ENCODE measurements at regions not wholly inside any gene's neighbourhood (a gene's known extent, or its start where the extent isn't known, plus 50 kb on each side); places are given as distances from the start of the nearest gene placed in this dataset.

DNA sequence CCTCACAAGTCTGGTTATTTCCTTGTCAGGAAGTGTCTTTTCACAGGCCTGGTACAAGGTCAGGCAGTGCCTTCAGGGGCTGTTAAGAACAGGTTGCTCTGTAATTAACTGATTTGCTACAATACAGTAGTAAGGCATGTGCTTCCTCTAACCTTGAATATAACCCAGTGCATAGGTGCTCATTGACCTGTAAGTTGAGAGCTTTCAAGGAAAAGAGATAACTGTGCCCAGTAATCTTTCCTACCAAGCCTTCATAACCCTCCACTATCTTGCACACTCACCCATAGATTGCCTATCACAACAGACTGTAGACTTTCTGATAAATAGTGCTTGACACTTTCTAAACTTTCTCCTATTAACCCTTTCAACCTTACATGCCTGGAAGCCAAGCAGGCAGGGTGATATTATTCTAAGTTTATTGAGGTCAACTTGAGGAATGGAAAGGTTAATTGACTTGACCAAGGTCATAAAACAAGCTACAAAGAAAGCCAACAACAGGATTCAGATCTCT lies 148.1 kb downstream of the PPARGC1A start:
- H3K36me3 Mint-ChIP-seq, result no peaks in the 10 kb centered on the region
- no peaks in the 10 kb centered on the region for H3K27me3 Mint-ChIP-seq
- H3K27ac Mint-ChIP-seq, result no peak overlapping the region
- ATAC-seq (replicated peaks) (peak in 1 of 2 donors; percentile 16), DNase-seq (no peak)
- no peak overlapping the region for H3K4me3 Mint-ChIP-seq
- H3K4me1 Mint-ChIP-seq, result no peaks in the 10 kb centered on the region
- H3K9me3 Mint-ChIP-seq, result peaks cover 0 to 3% of the 10 kb centered on the region in 2 donors

DNA sequence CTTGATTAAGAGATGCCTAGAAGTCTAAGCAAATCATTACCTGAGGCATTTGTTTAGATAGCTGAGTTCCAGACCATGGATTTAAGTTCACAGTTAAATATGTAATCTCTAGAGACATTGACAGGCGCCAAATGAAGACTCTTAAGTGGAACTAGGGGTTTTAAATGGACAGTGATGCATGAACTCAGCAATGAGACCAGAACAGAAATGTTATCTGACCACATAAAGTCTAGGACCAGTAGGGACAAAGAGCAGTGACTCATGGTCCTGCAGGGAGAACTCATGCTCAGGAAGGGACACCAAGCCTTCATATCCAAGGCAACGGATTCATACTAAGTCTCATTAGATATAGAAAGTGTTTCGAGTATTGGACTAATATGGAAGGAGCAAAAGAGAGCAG lies 152.3 kb downstream of the PPARGC1A start:
- no peaks in the 10 kb centered on the region for H3K4me1 Mint-ChIP-seq
- H3K36me3 Mint-ChIP-seq, result no peaks in the 10 kb centered on the region
- no peak overlapping the region for H3K27ac Mint-ChIP-seq
- H3K27me3 Mint-ChIP-seq, result no peaks in the 10 kb centered on the region
- H3K4me3 Mint-ChIP-seq, result no peak overlapping the region
- ATAC-seq (replicated peaks), result no peak
- H3K9me3 Mint-ChIP-seq, result peaks cover 0 to 1% of the 10 kb centered on the region in 2 donors
- no peak for DNase-seq

DNA sequence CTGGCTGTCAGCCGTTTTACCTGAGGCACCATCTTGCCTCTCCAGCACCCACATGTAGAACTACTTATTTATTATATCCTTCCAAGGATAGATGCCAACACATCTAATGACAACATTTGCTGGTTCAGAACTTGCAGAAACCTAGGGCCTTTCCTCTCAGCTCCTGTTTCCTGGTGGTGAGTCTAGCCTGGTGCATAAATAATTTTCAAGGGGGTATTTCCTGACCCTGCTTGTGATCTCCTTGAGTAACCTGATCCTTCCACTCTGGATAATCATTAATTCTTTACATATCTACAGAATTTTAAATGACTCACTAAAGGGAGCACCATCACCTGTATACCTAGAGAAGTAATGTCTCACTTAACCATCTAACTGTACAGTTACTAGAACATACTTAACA lies 153.4 kb downstream of the PPARGC1A start:
- ATAC-seq (replicated peaks) (no peak), DNase-seq (no peak)
- H3K9me3 Mint-ChIP-seq, result peaks cover 0 to 3% of the 10 kb centered on the region in 2 donors
- H3K27me3 Mint-ChIP-seq, result no peaks in the 10 kb centered on the region
- no peaks in the 10 kb centered on the region for H3K4me1 Mint-ChIP-seq
- H3K4me3 Mint-ChIP-seq, result no peak overlapping the region
- no peaks in the 10 kb centered on the region for H3K36me3 Mint-ChIP-seq
- no peak overlapping the region for H3K27ac Mint-ChIP-seq

DNA sequence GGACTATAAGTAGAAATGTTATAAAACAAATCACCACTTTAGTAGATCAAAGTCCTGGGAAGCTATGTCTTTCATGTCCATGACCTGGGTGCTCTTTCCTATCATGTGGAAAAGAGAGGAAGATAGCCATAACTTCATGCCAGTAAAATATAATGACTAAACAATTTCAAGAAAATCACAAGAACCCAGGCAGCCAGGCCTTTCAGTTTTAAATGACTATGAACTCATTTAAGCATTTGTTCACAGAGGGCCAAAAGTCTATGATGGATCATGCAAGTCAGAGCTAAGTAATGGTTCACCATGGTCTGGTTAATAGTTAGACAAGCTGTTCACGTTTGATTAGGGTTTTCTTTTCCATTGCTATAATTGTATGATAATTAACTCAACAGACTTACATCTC lies 155.8 kb downstream of the PPARGC1A start:
- Mint-ChIP-seq H3K36me3 (no peaks in the 10 kb centered on the region), H3K27me3 (no peaks in the 10 kb centered on the region), H3K4me1 (no peaks in the 10 kb centered on the region), H3K27ac (no peak overlapping the region), H3K4me3 (no peak overlapping the region), H3K9me3 (peaks cover 0 to 3% of the 10 kb centered on the region in 2 donors)
- no peak for ATAC-seq (replicated peaks)
- no peak for DNase-seq

DNA sequence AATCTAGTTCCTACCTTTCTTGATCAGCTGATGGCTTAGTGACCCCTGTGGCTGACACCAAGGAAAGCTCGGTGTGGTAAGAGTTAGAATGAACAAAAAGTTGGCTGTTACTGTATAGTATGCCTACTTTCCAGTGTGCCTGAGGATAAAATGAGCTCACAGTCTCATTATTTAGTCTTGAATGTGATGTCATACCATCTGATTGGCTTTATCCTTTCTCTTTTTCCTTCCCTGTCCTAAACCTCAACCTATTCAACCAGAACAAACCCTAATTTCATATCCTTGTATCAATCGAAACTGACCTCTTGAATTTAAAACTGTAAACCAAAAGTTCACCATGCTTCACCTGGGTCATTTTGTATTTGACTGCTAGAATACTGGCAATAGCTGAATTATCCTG lies 156.4 kb downstream of the PPARGC1A start:
- Mint-ChIP-seq H3K27me3 (no peaks in the 10 kb centered on the region), H3K4me1 (no peaks in the 10 kb centered on the region), H3K36me3 (no peaks in the 10 kb centered on the region), H3K4me3 (no peak overlapping the region), H3K27ac (no peak overlapping the region), H3K9me3 (peaks cover 0 to 2% of the 10 kb centered on the region in 2 donors)
- DNase-seq (no peak), ATAC-seq (replicated peaks) (no peak)

DNA sequence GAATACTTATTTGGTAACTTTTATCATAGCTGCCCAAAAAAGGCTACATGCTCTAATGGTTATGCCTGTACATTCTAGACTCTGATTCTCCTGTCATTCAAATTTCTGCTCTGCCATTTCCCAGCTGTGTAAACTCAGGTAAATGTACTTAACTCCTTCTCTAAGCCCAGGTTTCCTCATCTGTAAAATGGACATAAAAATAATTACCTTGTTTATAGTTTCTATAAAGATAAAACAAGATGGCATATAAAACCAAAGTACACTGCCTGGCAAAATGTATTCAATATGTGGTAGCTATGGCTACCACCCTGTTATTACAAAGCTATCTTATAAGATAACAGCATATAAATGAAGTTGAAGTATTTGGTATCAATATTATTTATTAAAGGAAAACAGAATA lies 158.8 kb downstream of the PPARGC1A start:
- Mint-ChIP-seq H3K36me3 (no peaks in the 10 kb centered on the region), H3K4me1 (no peaks in the 10 kb centered on the region), H3K27ac (no peak overlapping the region), H3K27me3 (no peaks in the 10 kb centered on the region), H3K4me3 (no peak overlapping the region), H3K9me3 (peaks cover 0 to 2% of the 10 kb centered on the region in 2 donors)
- no peak for DNase-seq
- no peak for ATAC-seq (replicated peaks)

DNA sequence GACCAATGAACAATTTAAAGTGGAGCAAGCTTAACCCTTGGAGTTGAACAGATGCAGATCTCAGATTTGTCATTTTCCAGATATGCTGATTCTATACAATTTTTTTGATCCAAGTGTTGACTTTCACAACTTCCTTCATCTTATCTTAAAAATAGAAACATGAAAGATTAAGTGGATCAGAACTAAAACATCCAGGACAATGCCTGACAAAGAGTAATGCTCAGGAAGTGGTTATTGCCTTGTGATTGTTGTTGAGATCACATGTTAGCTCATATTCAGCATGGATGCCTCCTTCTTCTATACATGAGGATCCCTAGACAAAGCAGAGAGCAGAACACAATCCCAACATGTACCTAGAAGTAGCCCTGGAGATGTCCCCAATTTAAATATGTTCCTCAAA lies 160.9 kb downstream of the PPARGC1A start:
- H3K27me3 Mint-ChIP-seq, result no peaks in the 10 kb centered on the region
- no peak overlapping the region for H3K4me3 Mint-ChIP-seq
- no peak overlapping the region for H3K27ac Mint-ChIP-seq
- no peaks in the 10 kb centered on the region for H3K4me1 Mint-ChIP-seq
- DNase-seq (no peak), ATAC-seq (replicated peaks) (no peak)
- peaks cover 3 to 5% of the 10 kb centered on the region in 2 donors for H3K9me3 Mint-ChIP-seq
- no peaks in the 10 kb centered on the region for H3K36me3 Mint-ChIP-seq

DNA sequence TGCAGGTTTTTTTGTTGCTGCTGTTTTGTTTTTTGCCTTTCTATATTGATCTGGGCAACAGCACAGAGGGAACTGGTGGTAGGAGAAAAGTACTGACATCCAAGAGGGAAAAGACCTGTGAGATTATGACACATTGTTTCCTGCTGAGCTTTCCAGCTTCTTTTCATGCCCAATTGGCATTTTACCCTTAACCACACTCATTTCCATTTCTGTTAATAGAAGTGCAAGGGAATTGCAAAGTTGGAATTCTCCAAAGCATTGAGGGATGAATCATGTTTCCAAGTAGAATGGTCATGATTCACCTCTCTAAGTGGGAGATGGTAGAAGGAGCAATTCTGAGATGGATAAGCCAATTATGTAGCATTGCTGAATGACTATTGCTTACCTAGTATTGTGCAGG lies 161.5 kb downstream of the PPARGC1A start:
- peaks cover 3 to 5% of the 10 kb centered on the region in 2 donors for H3K9me3 Mint-ChIP-seq
- no peak overlapping the region for H3K27ac Mint-ChIP-seq
- no peak overlapping the region for H3K4me3 Mint-ChIP-seq
- H3K27me3 Mint-ChIP-seq, result no peaks in the 10 kb centered on the region
- no peaks in the 10 kb centered on the region for H3K4me1 Mint-ChIP-seq
- no peaks in the 10 kb centered on the region for H3K36me3 Mint-ChIP-seq
- DNase-seq (no peak), ATAC-seq (replicated peaks) (no peak)

DNA sequence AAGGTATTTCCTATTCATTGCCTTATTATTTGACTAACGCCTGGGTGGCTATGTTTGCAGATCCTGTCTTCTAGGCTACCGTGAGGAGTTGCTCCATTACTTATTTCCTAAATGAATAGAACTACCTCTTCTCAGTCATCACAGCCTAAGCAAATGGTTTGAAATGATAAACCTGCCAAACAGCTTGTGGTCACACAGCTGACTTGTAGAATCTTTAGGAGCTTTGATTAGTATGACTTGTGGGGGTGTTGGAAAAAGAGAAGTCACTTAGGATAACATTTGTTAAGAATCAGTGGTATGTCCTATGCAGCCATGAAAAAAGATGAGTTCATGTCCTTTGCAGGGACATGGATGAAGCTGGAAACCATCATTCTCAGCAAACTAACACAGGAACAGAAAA lies 169.3 kb downstream of the PPARGC1A start:
- ATAC-seq (replicated peaks) (no peak), DNase-seq (no peak)
- H3K36me3 Mint-ChIP-seq, result no peaks in the 10 kb centered on the region
- H3K9me3 Mint-ChIP-seq, result peaks cover 1 to 9% of the 10 kb centered on the region in 2 donors
- H3K27me3 Mint-ChIP-seq, result no peaks in the 10 kb centered on the region
- H3K4me1 Mint-ChIP-seq, result no peaks in the 10 kb centered on the region
- H3K27ac Mint-ChIP-seq, result no peak overlapping the region
- H3K4me3 Mint-ChIP-seq, result no peak overlapping the region

DNA sequence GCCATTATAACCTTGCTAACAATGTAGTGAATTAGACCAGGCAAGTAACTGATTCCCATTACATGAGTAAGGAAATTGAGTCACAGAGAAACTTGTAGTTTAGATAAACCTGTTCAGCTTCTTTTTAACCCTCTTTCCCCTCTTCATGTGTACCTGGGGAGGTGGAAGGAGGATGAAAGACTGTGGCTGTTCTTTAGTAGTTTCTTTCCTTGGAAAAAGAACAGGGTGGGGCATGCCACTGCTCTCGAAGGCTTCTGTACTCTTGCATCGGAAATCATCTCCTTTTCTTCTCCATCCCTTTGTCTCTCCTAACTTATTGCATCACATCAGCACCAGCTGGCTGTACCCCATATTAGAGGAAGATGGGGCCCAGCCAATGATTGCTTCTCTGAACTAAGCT lies 171.4 kb downstream of the PPARGC1A start:
- Mint-ChIP-seq H3K27ac (no peak overlapping the region), H3K27me3 (no peaks in the 10 kb centered on the region), H3K9me3 (peaks cover 1 to 9% of the 10 kb centered on the region in 2 donors), H3K36me3 (no peaks in the 10 kb centered on the region), H3K4me3 (no peak overlapping the region), H3K4me1 (no peaks in the 10 kb centered on the region)
- ATAC-seq (replicated peaks) (no peak), DNase-seq (no peak)

DNA sequence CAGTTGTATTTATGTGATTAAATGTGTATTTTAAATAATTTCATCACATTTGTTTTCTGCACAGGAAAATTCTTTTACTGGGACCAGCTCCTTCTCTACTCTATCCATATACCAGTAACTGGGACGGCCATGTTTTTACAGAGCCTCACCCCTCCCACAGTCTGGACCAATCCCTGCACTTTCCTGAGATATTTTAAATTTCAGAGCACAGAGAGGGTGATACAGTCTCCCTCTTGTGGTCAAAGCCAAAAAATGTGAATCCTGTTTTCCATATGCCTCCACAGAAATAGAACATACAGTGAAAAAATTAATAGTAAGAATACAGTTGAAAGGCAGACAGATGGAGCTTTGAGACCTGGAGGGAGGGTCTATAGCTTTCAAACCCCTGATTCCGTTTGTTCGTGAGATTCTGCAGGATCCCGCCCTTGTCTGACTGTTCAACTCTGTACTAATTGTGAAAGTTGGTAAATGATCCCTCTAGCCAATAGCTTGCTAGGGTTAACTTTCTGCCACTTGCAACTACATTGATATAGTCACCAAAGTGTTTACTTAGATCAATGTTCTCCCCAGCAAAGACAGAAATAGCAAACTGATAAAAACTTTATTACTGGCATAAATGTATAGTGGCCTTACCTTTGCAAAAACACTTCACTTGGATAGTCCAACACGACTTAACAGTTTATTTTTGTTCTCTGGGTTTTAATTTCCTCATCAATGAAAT lies 172.2 kb downstream of the PPARGC1A start:
- H3K36me3 Mint-ChIP-seq, result no peaks in the 10 kb centered on the region
- no peaks in the 10 kb centered on the region for H3K4me1 Mint-ChIP-seq
- ATAC-seq (replicated peaks), result peak; percentile 57 to 66
- peaks cover 1 to 9% of the 10 kb centered on the region in 2 donors for H3K9me3 Mint-ChIP-seq
- no peak overlapping the region for H3K4me3 Mint-ChIP-seq
- DNase-seq, result no peak
- H3K27ac Mint-ChIP-seq, result no peak overlapping the region
- H3K27me3 Mint-ChIP-seq, result no peaks in the 10 kb centered on the region

DNA sequence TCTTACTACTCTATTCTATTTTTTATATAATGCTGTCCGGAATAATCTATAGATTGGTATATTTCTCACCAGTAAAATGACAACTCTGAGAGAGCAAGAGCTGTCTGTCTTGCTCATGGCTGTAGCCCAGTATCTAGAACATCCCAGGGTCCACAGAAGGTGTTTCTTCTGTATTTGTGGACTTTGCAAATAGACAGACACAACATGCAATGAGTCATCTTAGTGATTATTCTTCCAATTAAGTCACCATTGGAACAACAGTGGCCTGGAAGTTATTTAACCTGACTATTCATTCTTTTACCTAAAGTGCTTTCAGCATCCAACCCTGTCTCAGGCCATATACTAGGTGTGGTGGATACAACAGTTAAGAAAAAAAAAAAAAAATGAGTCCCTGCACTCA lies 179.5 kb downstream of the PPARGC1A start:
- Mint-ChIP-seq H3K36me3 (no peaks in the 10 kb centered on the region), H3K9me3 (peaks cover 0 to 1% of the 10 kb centered on the region in 2 donors), H3K27me3 (no peaks in the 10 kb centered on the region), H3K27ac (no peak overlapping the region), H3K4me1 (no peaks in the 10 kb centered on the region), H3K4me3 (no peak overlapping the region)
- ATAC-seq (replicated peaks) (no peak), DNase-seq (no peak)

DNA sequence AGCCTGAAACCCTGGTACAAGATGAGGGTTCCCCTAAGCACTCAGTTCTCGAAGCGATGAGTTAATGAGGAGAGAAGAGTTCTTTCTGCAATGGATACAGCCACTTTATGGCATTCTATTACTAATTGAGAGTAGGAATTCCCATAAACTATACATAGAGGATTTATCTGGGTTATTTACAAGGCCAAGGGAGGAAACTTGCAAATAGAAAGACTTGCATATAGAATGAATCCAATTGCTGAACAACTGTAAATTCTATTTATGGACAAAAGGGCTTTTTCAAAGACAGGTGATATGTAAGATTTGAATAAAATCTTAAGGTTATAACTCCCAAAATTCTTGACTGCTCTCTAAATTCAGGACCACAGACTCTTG lies 182.2 kb downstream of the PPARGC1A start:
- ATAC-seq (replicated peaks) (no peak), DNase-seq (no peak)
- Mint-ChIP-seq H3K27ac (no peak overlapping the region), H3K36me3 (no peaks in the 10 kb centered on the region), H3K9me3 (peaks cover 3 to 5% of the 10 kb centered on the region in 2 donors), H3K27me3 (no peaks in the 10 kb centered on the region), H3K4me3 (no peak overlapping the region), H3K4me1 (no peaks in the 10 kb centered on the region)

DNA sequence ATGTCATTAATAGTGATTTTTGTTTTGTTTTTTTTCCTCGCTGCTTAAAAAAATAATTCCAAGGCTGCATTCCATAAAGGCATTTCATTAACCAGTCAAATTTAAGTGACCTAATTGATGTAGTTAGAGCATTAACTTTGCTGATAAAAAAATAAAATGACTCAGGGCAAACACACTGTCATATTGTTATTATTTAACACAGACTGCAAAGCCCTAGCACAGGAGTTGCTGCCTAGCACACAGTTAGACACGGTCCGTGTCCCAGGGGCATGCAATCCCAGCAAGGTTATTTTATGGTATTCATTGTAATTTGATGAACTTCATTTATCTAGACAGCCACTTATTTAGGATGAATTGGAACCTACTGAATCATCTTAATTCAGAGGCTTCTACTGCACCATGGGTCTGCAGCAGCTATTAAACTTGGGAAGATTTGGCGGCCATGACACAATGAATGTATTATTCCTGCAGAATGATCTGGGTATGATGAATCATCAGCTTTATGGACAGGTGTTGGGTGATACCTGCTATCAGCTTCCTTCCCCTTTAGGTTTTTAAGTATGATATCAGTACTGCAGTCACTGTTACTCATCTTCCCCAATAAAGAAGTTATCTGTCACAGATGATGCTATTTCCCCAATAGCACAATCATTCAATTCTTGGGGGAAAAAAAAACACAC lies 182.7 kb downstream of the PPARGC1A start:
- ATAC-seq (replicated peaks), result no peak
- no peaks in the 10 kb centered on the region for H3K36me3 Mint-ChIP-seq
- no peaks in the 10 kb centered on the region for H3K27me3 Mint-ChIP-seq
- H3K9me3 Mint-ChIP-seq, result peaks cover 3 to 5% of the 10 kb centered on the region in 2 donors
- no peak for DNase-seq
- H3K4me3 Mint-ChIP-seq, result no peak overlapping the region
- no peak overlapping the region for H3K27ac Mint-ChIP-seq
- H3K4me1 Mint-ChIP-seq, result no peaks in the 10 kb centered on the region

DNA sequence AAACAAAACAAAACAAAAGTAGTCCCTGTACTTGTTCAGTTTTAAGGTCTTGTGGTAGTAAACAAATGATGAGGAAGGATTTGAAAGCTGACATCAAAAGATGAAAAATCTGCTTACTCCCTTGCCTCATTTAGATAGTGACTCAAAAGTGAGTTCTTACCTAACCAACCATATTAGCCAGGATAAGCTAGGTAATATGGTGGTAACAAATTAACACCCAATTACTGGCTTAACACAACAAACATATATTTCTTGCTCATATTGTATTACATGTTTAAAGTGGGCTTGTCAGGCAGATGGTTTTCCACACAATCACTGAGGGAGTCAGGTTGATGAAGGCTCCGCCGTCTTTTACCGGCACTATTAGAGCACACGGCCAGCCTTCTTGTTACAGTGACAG lies 189.7 kb downstream of the PPARGC1A start:
- Mint-ChIP-seq H3K36me3 (no peaks in the 10 kb centered on the region), H3K4me3 (no peak overlapping the region), H3K9me3 (peaks cover 3 to 4% of the 10 kb centered on the region in 2 donors), H3K4me1 (no peaks in the 10 kb centered on the region), H3K27ac (no peak overlapping the region), H3K27me3 (no peaks in the 10 kb centered on the region)
- DNase-seq (no peak), ATAC-seq (replicated peaks) (no peak)

All from stimulated activated naive B cell treated with anti-CD40 and anti-IgM and Interleukin-4, amounts not matched to agents 10 μg/mL and 1 μg/mL and 100 μg/mL, for 72 hours (primary cell).